Urothelium cell line (cell line): ENCODE measurements at regions not wholly inside any gene's neighbourhood (a gene's known extent, or its start where the extent isn't known, plus 50 kb on each side); places are given as distances from the start of the nearest gene placed in this dataset.
"Not testable (repeated sequence)": the region's sequence is repeated elsewhere in the genome, so short reads cannot be mapped to it uniquely, and the experiment has no call there.

Experiments
- DNase-seq: peaks from one replicate; pipeline ENCODE4 v3.0.0; 2011; ENCODE audit warnings: low spot score, mixed read lengths
- FAIRE-seq: peaks from 2 replicates; lab custom pipeline; 2011; peaks lifted over from hg19 to GRCh38; lab: Jason Lieb, UNC

- DNase-seq = no peak
- no peak for FAIRE-seq
Measured at GRCh38 chr2:4029081-4029480, 325.7 kb downstream of the DCDC2C start.

GRCh38 chr2:4039896-4040295 lies 336.5 kb downstream of the DCDC2C start:
- DNase-seq (no peak), FAIRE-seq (no peak)

GRCh38 chr2:4047961-4048891 lies 344.9 kb downstream of the DCDC2C start:
- DNase-seq (peak; percentile 64), FAIRE-seq (no peak)

- no peak for FAIRE-seq
- no peak for DNase-seq
Measured at GRCh38 chr2:4049463-4049862, 346.1 kb downstream of the DCDC2C start.

GRCh38 chr2:4053769-4054493 lies 350.6 kb downstream of the DCDC2C start:
- no peak for FAIRE-seq
- DNase-seq = no peak

- DNase-seq (no peak), FAIRE-seq (no peak)
Measured at GRCh38 chr2:4066217-4066616, 362.8 kb downstream of the DCDC2C start.

- DNase-seq = no peak
- FAIRE-seq = no peak
Measured at GRCh38 chr2:4073026-4073569, 369.7 kb downstream of the DCDC2C start.

GRCh38 chr2:4077017-4077416 lies 373.6 kb downstream of the DCDC2C start:
- FAIRE-seq (no peak), DNase-seq (no peak)

- FAIRE-seq = no peak
- DNase-seq = no peak
Measured at GRCh38 chr2:4085186-4085585, 381.8 kb downstream of the DCDC2C start.

GRCh38 chr2:4090668-4091630 lies 387.6 kb downstream of the DCDC2C start:
- DNase-seq (no peak), FAIRE-seq (no peak)

- FAIRE-seq (no peak), DNase-seq (no peak)
Measured at GRCh38 chr2:4091869-4092268, 388.5 kb downstream of the DCDC2C start.

- DNase-seq (no peak), FAIRE-seq (no peak)
Measured at GRCh38 chr2:4094743-4095142, 391.4 kb downstream of the DCDC2C start.

GRCh38 chr2:4096978-4097766 lies 393.8 kb downstream of the DCDC2C start:
- DNase-seq = no peak
- no peak for FAIRE-seq

GRCh38 chr2:4098137-4098536 lies 394.8 kb downstream of the DCDC2C start:
- DNase-seq (no peak), FAIRE-seq (no peak)

- no peak for FAIRE-seq
- no peak for DNase-seq
Measured at GRCh38 chr2:4101936-4102335, 398.6 kb downstream of the DCDC2C start.

- no peak for DNase-seq
- no peak for FAIRE-seq
Measured at GRCh38 chr2:4107179-4107578, 403.8 kb downstream of the DCDC2C start.

- DNase-seq (no peak), FAIRE-seq (no peak)
Measured at GRCh38 chr2:4110273-4110672, 406.9 kb downstream of the DCDC2C start.

GRCh38 chr2:4115435-4115834 lies 412.1 kb downstream of the DCDC2C start:
- not testable (repeated sequence) for DNase-seq, FAIRE-seq

GRCh38 chr2:4122726-4123125 lies 419.4 kb downstream of the DCDC2C start:
- DNase-seq (no peak), FAIRE-seq (no peak)

- FAIRE-seq = no peak
- DNase-seq = no peak
Measured at GRCh38 chr2:4130651-4131050, 427.3 kb downstream of the DCDC2C start.
